ENCODE measurements at regions not wholly inside any gene's neighbourhood (a gene's known extent, or its start where the extent isn't known, plus 50 kb on each side); places are given as distances from the start of the nearest gene placed in this dataset.
"Not testable (repeated sequence)": the region's sequence is repeated elsewhere in the genome, so short reads cannot be mapped to it uniquely, and the experiment has no call there.

GRCh38 chr15:34700891-34701427 lies 53.8 kb downstream of the GJD2 start:
- no peak for DNase-seq

GRCh38 chr15:34699968-34700640 lies 54.7 kb downstream of the GJD2 start:
- DNase-seq: no peak

- no peak for DNase-seq
These were observed 58.3 kb downstream of the GJD2 start for GRCh38 chr15:34696506-34696905.

GRCh38 chr15:34693053-34693744 lies 61.6 kb downstream of the GJD2 start:
- DNase-seq: no peak

DNA sequence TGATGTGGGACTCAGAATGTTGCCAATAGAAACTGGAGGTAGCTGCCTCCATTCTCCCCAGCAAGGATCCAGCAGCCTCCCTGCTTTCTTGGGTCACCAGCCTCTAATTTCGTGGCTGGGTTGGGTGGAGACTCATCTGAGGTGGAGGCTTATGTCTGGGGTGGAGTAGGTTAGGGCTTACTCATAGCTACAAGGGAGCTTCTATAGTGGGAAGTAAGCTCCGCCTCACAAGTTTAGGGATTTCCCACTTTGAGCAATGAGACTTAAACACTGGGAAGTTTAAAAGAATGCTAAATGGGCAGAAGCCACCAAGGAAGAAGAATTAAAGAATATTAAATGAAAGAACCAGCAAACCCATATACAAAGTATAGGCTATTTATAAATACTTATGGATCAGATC lies 63.8 kb downstream of the GJD2 start:
- no peak for DNase-seq

DNA sequence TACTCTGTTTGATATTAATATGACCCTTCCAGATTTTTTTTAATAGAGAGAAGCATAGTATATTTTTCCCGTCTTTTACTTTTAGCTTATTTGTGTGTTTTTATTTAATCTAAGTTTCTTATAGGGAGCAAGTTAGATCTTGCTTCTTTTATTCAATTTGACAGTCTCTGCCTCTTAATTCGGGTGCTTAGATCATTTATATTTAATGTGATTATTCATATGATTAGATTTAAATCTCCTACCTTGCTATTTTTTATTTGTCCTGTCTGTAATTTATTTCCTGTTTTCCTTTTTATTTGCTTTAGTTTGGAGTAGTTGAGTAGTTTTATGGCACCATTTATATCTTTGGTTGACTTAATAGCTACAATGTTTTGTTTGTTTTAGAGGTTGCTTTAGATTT lies 66.1 kb downstream of the GJD2 start:
- no peak for DNase-seq

GRCh38 chr15:34684351-34684750 lies 70.4 kb downstream of the GJD2 start:
- no peak for DNase-seq

- DNase-seq: no peak
These were observed 72.1 kb downstream of the GJD2 start for GRCh38 chr15:34682674-34683073.

- DNase-seq: no peak
These were observed 75.5 kb downstream of the GJD2 start for GRCh38 chr15:34679291-34679690.

- no peak for DNase-seq
These were observed 81.6 kb downstream of the GJD2 start for GRCh38 chr15:34673241-34673640.

DNA sequence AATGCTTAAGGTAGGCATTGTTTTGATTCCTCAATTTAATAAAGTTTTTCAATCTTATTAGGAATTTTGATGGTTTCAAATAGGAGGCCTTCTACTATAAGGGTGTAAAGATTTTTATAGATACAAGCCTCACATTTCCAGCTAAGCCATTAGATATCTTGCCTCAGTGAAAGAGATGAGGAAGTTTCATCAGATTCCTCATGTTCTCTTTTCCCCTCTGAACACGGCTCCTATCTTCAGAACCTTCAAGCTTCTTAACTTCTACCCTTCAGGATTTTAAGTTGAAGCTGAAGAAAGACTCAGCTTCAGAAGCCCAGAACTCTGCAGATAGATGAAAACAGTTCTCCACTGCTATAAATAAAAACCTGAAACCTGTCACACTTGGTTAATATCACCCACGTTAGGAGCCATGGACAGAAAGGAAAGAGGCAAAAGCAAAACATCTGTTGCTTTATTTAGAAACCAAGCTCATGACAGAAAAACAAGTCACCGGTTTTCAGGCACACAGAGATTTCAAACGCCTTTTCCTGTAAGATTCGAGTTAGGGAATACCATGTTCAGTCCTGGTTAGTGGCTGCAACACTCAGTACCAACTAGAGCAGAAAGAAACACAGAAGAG lies 82.2 kb upstream of the GOLGA8B start:
- DNase-seq: no peak

GRCh38 chr15:34664418-34664817 lies 81.0 kb upstream of the GOLGA8B start:
- DNase-seq: no peak

DNA sequence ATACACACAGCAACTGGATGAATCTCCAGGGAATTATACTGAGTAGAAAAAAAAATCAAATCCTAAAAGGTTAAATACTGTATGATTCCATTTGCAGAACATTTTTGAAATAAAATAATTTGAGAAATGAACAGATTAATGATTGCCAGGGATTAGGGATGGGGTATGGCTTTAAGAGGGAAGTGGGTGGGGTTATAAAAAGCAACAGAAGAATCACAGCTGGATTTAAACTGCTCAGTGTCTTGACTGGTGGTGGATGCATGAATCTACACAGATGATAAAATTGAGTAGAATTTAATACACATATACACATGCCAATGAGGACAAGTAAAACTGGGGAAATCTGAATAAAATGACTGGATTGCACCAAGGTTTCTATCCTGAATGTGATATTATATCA lies 79.7 kb upstream of the GOLGA8B start:
- no peak for DNase-seq

GRCh38 chr15:34659056-34659455 lies 75.6 kb upstream of the GOLGA8B start:
- DNase-seq: no peak

- DNase-seq: no peak
These were observed 74.1 kb upstream of the GOLGA8B start for GRCh38 chr15:34657469-34658127.

- DNase-seq: no peak
These were observed 72.8 kb upstream of the GOLGA8B start for GRCh38 chr15:34656005-34656796.

DNA sequence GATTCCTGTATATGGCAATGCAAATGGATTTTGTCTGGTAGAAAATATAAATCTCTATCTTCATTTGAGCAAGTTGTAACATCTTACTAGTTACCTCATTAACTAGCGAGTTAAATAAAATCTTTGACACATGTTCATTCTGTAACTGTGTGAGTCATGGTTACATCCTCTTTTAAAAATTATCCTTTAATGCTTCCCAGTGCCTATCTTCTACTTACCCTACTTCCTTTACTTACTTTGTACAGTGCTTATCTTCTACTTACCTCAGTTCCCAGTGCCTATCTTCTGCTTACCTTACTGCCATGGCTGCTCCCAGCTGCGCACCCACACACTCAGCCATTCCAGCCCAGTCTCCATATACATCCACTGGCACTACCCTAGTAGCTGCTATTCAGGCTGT lies 71.9 kb upstream of the GOLGA8B start:
- no peak for DNase-seq

- DNase-seq: no peak
These were observed 71.2 kb upstream of the GOLGA8B start for GRCh38 chr15:34654625-34655024.

DNA sequence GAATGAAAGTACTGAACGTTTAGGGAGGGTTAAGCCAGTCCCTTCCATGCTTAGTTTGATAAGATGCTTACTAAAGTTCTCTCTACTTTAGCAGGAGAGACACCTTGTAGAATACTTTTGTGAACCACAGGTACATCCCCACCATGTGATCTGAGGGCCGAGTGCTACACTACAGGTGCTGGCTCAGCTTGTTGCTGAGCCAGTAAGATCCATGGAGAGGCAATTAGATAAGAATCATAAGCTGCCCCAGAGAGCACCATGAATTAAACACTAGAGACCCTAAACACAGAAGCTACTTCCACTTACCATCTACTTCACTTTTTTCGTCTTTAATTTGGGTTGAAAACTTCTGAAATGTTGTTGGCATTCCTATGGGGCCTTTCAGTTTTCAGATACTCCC lies 70.5 kb upstream of the GOLGA8B start:
- DNase-seq: no peak

DNA sequence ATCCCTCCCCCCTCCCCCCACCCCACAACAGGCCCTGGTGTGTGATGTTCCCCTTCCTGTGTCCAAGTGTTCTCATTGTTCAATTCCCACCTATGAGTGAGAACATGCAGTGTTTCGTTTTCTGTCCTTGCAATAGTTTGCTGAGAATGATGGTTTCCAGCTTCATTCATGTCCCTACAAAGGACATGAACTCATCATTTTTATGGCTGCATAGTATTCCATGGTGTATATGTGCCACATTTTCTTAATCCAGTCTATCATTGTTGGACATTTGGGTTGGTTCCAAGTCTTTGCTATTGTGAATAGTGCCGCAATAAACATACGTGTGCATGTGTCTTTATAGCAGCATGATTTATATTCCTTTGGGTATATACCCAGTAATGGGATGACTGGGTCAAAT lies 69.9 kb upstream of the GOLGA8B start:
- not testable (repeated sequence) for DNase-seq

DNA sequence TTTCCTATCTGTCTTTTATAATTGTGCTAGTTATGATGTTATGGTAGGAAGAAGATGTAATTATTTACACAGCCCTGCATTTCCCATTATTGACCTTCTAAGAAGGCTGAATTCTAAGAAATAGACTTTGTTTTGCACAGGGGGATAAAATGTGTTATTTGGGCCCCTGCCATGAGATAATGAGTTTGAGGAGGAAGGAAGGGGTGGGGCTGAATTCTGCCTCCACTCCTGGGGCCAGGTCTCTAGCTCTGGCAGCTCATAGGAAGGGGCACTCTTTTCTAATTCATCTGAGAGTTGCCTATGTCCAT lies 69.2 kb upstream of the GOLGA8B start:
- no peak for DNase-seq

GRCh38 chr15:34651997-34652725 lies 68.7 kb upstream of the GOLGA8B start:
- no peak for DNase-seq
